Large intestine (tissue), 3 donors: ENCODE measurements at regions not wholly inside any gene's neighbourhood (a gene's known extent, or its start where the extent isn't known, plus 50 kb on each side); places are given as distances from the start of the nearest gene placed in this dataset.
"Not testable (repeated sequence)": the region's sequence is repeated elsewhere in the genome, so short reads cannot be mapped to it uniquely, and the experiment has no call there.

Source experiments
- DNase-seq, 2 donors: peaks; one replicate each; pipeline versions ENCODE4 v3.0.0 to v3.0.0-alpha.2; 2013
- H3K27ac ChIP-seq: one replicate; pipeline ENCODE4 v1.5.1; 2013; ENCODE audit warnings: low read length
- H3K27me3 ChIP-seq: 2 replicates; pipeline ENCODE4 v1.6.1; 2013; ENCODE audit warnings: low read length; ENCODE audit not compliant: control insufficient read depth, insufficient read depth
- H3K36me3 ChIP-seq: 2 replicates; pipeline ENCODE4 v1.6.1; 2013; ENCODE audit warnings: low read length; ENCODE audit not compliant: control insufficient read depth, insufficient read depth
- H3K4me1 ChIP-seq: one replicate; pipeline ENCODE4 v1.6.1; 2013; ENCODE audit warnings: low read length; ENCODE audit not compliant: control insufficient read depth, insufficient read depth
- H3K4me3 ChIP-seq: one replicate; pipeline ENCODE4 v1.5.1; 2013; ENCODE audit warnings: low read length
- H3K9me3 ChIP-seq: one replicate; pipeline ENCODE4 v1.6.1; 2013; ENCODE audit warnings: mild to moderate bottlenecking, low read depth, low read length, moderate library complexity; ENCODE audit not compliant: control insufficient read depth
- WGBS: methylation state at CpG from one replicate; pipeline ENCODE4 v1.1.5; 2013; ENCODE audit warnings: low lambda C conversion rate; ENCODE audit not compliant: insufficient coverage; 5-methylcytosine and 5-hydroxymethylcytosine counted together

GRCh38 chr4:33494150-33494549 lies 2750.2 kb downstream of the ARAP2 start:
- no peak overlapping the region for H3K27ac ChIP-seq
- H3K9me3 ChIP-seq: no peaks in the 10 kb centered on the region
- 83% methylated on average over 1 of the region's 2 CpGs for WGBS
- H3K4me1 ChIP-seq: no peaks in the 10 kb centered on the region
- no peak overlapping the region for H3K4me3 ChIP-seq
- DNase-seq: no peak
- no peaks in the 10 kb centered on the region for H3K27me3 ChIP-seq
- no peaks in the 10 kb centered on the region for H3K36me3 ChIP-seq

- not testable (repeated sequence) for H3K4me1 ChIP-seq, DNase-seq, H3K27me3 ChIP-seq, H3K4me3 ChIP-seq, H3K27ac ChIP-seq, H3K9me3 ChIP-seq, H3K36me3 ChIP-seq
- WGBS: 91% methylated on average over 4 of the region's 6 CpGs
Observed at GRCh38 chr4:33501587-33501986, 2742.7 kb downstream of the ARAP2 start.

GRCh38 chr4:33512397-33512796 lies 2731.9 kb downstream of the ARAP2 start:
- 83% methylated on average over 1 of the region's 3 CpGs for WGBS

GRCh38 chr4:33518856-33519255 lies 2725.5 kb downstream of the ARAP2 start:
- 100% methylated on average over 3 of the region's 6 CpGs for WGBS

More at GRCh38 chr4:33512397-33512796, 2731.9 kb downstream of the ARAP2 start:
- Histone ChIP-seq H3K4me1 (no peaks in the 10 kb centered on the region), H3K27me3 (no peaks in the 10 kb centered on the region), H3K27ac (no peak overlapping the region), H3K36me3 (no peaks in the 10 kb centered on the region), H3K9me3 (peaks cover 3% of the 10 kb centered on the region), H3K4me3 (no peak overlapping the region)
- no peak for DNase-seq

GRCh38 chr4:33532821-33533220 lies 2711.5 kb downstream of the ARAP2 start:
- no peak overlapping the region for H3K4me3 ChIP-seq
- H3K4me1 ChIP-seq: no peaks in the 10 kb centered on the region
- no peaks in the 10 kb centered on the region for H3K27me3 ChIP-seq
- 86% methylated on average over 2 of the region's 2 CpGs for WGBS
- DNase-seq: no peak
- no peaks in the 10 kb centered on the region for H3K36me3 ChIP-seq
- H3K9me3 ChIP-seq: no peaks in the 10 kb centered on the region
- no peak overlapping the region for H3K27ac ChIP-seq

More at GRCh38 chr4:33518856-33519255, 2725.5 kb downstream of the ARAP2 start:
- no peaks in the 10 kb centered on the region for H3K4me1 ChIP-seq
- peaks cover 3% of the 10 kb centered on the region for H3K9me3 ChIP-seq
- no peak overlapping the region for H3K4me3 ChIP-seq
- no peaks in the 10 kb centered on the region for H3K27me3 ChIP-seq
- H3K36me3 ChIP-seq: no peaks in the 10 kb centered on the region
- no peak overlapping the region for H3K27ac ChIP-seq
- no peak for DNase-seq

GRCh38 chr4:33536898-33537297 lies 2707.4 kb downstream of the ARAP2 start:
- WGBS: 88% methylated on average over 1 of the region's 4 CpGs
- Histone ChIP-seq H3K27ac (no peak overlapping the region), H3K4me1 (no peaks in the 10 kb centered on the region), H3K4me3 (no peak overlapping the region), H3K36me3 (no peaks in the 10 kb centered on the region), H3K27me3 (no peaks in the 10 kb centered on the region), H3K9me3 (no peaks in the 10 kb centered on the region)
- DNase-seq: no peak

- H3K27me3 ChIP-seq: no peaks in the 10 kb centered on the region
- DNase-seq: no peak
- no peaks in the 10 kb centered on the region for H3K4me1 ChIP-seq
- no peak overlapping the region for H3K27ac ChIP-seq
- no peaks in the 10 kb centered on the region for H3K9me3 ChIP-seq
- WGBS: 83% methylated on average over 1 of the region's 1 CpG
- no peaks in the 10 kb centered on the region for H3K36me3 ChIP-seq
- no peak overlapping the region for H3K4me3 ChIP-seq
Observed at GRCh38 chr4:33537527-33537926, 2706.8 kb downstream of the ARAP2 start.

- Histone ChIP-seq H3K36me3 (no peaks in the 10 kb centered on the region), H3K27ac (no peak overlapping the region), H3K27me3 (no peaks in the 10 kb centered on the region), H3K4me3 (no peak overlapping the region), H3K9me3 (peaks cover 11% of the 10 kb centered on the region), H3K4me1 (no peaks in the 10 kb centered on the region)
- WGBS: no CpG with 5 or more reads among the region's 3 CpGs
- no peak for DNase-seq
Observed at GRCh38 chr4:33543941-33544450, 2700.3 kb downstream of the ARAP2 start.

GRCh38 chr4:33551244-33551643 lies 2693.1 kb downstream of the ARAP2 start:
- 50% methylated on average over 2 of the region's 3 CpGs for WGBS
- H3K4me1 ChIP-seq: no peaks in the 10 kb centered on the region
- DNase-seq: no peak
- H3K9me3 ChIP-seq: peaks cover 8% of the 10 kb centered on the region
- H3K27ac ChIP-seq: no peak overlapping the region
- no peaks in the 10 kb centered on the region for H3K27me3 ChIP-seq
- no peaks in the 10 kb centered on the region for H3K36me3 ChIP-seq
- H3K4me3 ChIP-seq: no peak overlapping the region

- no peaks in the 10 kb centered on the region for H3K27me3 ChIP-seq
- no peak for DNase-seq
- H3K27ac ChIP-seq: no peak overlapping the region
- H3K36me3 ChIP-seq: no peaks in the 10 kb centered on the region
- H3K9me3 ChIP-seq: no peaks in the 10 kb centered on the region
- 94% methylated on average over 2 of the region's 2 CpGs for WGBS
- no peak overlapping the region for H3K4me3 ChIP-seq
- H3K4me1 ChIP-seq: no peaks in the 10 kb centered on the region
Observed at GRCh38 chr4:33561259-33561658, 2683.1 kb downstream of the ARAP2 start.

GRCh38 chr4:33566649-33567048 lies 2677.7 kb downstream of the ARAP2 start:
- no CpG with 5 or more reads among the region's 2 CpGs for whole genome bisulfite sequencing
- H3K9me3 ChIP-seq: no peaks in the 10 kb centered on the region
- H3K4me1 ChIP-seq: no peaks in the 10 kb centered on the region
- DNase-seq: no peak
- H3K27ac ChIP-seq: no peak overlapping the region
- H3K36me3 ChIP-seq: no peaks in the 10 kb centered on the region
- no peak overlapping the region for H3K4me3 ChIP-seq
- H3K27me3 ChIP-seq: no peaks in the 10 kb centered on the region
